Fibroblast of pulmonary artery (primary cell): ENCODE measurements at regions not wholly inside any gene's neighbourhood (a gene's known extent, or its start where the extent isn't known, plus 50 kb on each side); places are given as distances from the start of the nearest gene placed in this dataset.

Source experiments
- DNase-seq: peaks from one replicate; pipeline ENCODE4 v3.0.0-alpha.2; 2010; ENCODE audit warnings: low read depth
- H3K4me3 ChIP-seq: replicated peaks from 2 replicates; pipeline ENCODE4 v1.5.1; 2011; ENCODE audit warnings: low read depth, mild to moderate bottlenecking, control low read depth, low read length, moderate library complexity
- TF ChIP-seq, protein P1 (sequence below): IDR thresholded peaks from 2 replicates; pipeline ENCODE4 v1.5.1; 2011; ENCODE audit warnings: mild to moderate bottlenecking, control low read depth, low read length, inconsistent platforms; ENCODE audit errors: missing control alignments

DNA sequence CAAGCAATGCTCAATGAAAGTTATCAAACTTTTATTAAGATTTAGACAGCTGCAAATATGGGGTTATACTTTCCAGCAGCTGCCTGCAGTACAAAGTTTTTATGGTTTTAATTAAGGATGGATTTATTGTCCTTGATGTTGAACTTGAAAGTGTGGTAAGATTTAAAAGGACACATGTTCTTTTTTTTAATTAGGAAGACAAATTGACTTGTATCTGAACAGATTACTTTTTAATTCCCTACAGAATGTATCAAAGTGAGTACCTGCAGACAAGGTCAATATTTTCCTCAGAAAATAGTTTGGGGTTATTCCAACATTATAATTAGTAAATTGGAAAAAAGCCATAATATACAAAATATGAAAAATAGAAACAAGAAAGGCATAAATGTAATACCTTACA is 218.2 kb upstream of the NEIL3 start:
- DNase-seq = no peak
- TF ChIP-seq, protein P1, sequence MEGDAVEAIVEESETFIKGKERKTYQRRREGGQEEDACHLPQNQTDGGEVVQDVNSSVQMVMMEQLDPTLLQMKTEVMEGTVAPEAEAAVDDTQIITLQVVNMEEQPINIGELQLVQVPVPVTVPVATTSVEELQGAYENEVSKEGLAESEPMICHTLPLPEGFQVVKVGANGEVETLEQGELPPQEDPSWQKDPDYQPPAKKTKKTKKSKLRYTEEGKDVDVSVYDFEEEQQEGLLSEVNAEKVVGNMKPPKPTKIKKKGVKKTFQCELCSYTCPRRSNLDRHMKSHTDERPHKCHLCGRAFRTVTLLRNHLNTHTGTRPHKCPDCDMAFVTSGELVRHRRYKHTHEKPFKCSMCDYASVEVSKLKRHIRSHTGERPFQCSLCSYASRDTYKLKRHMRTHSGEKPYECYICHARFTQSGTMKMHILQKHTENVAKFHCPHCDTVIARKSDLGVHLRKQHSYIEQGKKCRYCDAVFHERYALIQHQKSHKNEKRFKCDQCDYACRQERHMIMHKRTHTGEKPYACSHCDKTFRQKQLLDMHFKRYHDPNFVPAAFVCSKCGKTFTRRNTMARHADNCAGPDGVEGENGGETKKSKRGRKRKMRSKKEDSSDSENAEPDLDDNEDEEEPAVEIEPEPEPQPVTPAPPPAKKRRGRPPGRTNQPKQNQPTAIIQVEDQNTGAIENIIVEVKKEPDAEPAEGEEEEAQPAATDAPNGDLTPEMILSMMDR = no peak
- no peak overlapping the region for H3K4me3 ChIP-seq

DNA sequence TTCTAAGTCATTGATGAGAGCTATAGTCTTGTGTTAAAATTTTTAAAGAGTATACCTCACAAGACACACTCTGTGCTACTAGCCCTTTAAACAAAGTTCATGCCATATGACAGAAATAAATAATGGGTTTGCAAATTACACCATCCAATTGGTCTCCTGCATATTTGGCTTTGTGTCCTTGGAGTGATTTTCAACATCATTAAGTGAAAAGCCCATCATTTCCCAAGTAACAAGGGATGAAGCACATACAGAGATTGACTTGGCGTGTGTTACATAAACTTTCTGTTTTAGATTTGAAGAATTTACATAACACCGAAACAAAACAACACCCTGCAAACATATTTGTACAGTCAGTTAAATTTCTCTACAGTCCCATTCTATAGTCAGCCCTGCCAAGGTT is 216.9 kb upstream of the NEIL3 start:
- TF ChIP-seq, protein P1 = no peak
- no peak for DNase-seq
- no peak overlapping the region for H3K4me3 ChIP-seq

DNA sequence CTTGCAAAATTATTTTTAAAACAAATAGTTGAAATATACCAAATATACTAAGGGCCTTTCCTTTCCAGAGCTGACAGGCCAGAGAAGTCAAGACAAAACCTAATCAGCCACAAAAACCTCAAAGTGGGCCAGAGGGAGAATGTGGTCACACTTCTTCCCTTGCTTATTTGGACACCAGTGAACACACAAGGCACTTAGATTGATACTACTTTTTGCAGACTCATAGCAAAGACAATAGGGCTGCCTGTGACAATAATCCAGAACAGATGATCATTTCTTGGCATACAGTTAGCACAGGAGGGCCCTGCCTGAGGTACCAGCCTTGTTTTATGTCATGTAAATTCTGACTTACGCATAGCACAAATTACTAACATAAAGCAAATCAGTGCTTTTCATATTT is 215.7 kb upstream of the NEIL3 start:
- H3K4me3 ChIP-seq = no peak overlapping the region
- TF ChIP-seq, protein P1 = no peak
- no peak for DNase-seq

DNA sequence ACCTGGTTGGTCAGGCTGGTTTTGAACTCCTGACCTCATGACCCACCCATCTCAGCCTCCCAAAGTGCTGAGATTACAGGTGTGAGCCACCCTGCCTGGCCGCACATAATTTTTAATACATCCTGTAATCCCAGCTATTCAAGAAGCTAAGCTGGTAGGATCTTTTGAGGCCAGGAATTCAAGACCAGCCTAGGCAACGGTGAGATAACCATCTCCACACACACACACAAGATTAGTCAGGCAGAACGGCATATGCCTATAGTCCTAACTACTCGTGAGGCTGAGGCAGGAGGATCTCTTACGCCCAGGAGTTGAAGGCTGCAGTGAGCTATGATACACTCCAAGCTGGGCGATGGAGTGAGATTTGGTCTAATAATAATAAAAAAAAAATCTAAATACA is 212.4 kb upstream of the NEIL3 start:
- no peak for DNase-seq
- H3K4me3 ChIP-seq = no peak overlapping the region
- TF ChIP-seq, protein P1 = no peak

DNA sequence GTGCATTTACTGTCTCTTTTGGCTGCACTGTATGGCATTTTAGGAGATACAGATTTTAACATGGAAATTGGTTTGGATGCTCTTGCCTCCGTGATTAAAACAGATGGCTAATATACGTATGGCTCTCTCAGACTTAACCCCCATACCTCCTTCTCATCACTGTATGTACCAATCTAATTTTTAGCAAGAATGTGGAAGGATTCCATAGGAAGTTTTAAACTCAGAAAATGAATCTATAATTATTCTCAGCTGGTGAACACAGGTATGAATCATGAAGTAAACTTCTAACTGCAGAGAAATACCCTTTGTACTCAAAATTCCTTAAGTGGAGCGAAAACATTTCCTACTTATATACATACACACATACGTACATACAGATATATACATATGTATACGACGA is 210.5 kb upstream of the NEIL3 start:
- DNase-seq = no peak
- H3K4me3 ChIP-seq = no peak overlapping the region
- TF ChIP-seq, protein P1 = no peak

DNA sequence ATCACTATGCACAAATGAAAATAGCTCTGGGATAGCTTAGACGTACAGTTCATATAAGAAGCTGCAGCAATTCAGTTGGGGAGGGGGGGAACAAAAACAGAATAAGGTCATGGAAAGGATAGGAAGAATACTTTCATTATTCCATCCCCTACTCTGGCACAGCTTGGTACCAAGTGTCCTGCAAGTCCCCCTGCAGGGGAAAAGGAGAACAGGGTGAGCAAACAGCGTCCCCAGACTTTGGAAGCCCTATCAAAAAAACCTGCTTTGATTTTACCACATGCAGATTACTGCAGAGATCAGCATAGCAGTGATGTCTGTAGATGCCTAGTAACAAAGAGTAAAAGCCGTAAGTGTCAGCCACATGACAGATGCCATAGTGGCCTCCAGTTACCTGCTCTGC is 209.4 kb upstream of the NEIL3 start:
- no peak for DNase-seq
- TF ChIP-seq, protein P1 = no peak
- H3K4me3 ChIP-seq = no peak overlapping the region

DNA sequence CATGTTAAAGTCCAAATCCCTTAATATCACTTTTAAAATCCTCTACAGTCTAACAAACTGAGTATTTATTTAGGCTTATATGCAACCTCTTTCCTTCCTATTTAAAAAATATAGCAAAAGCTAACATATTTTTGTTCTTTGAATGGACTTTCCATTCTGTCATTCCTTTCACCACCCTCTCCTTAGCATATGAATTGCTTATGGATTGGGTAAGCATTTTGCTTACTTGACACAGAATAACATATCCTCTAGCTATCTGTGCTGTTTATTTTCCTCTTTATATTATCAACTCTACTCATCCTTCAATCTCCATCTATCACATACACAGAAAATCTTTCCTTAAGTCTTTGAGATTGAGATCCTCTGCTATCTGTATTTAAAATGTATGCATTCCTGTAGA is 206.1 kb upstream of the NEIL3 start:
- DNase-seq = no peak
- no peak overlapping the region for H3K4me3 ChIP-seq
- TF ChIP-seq, protein P1 = no peak
